Activated CD8-positive, alpha-beta memory T cell treated with anti-CD3 and anti-CD28 coated beads for 36 hours (primary cell): ENCODE measurements at regions not wholly inside any gene's neighbourhood (a gene's known extent, or its start where the extent isn't known, plus 50 kb on each side); places are given as distances from the start of the nearest gene placed in this dataset.
"Not testable (repeated sequence)": the region's sequence is repeated elsewhere in the genome, so short reads cannot be mapped to it uniquely, and the experiment has no call there.

Experiments used
- CTCF ChIA-PET: fragments of 350-600 bp; sonication (Branson Sonifier 250); formaldehyde crosslinking; loops from one replicate; lab custom pipeline; 2021; ENCODE audit warnings: antibody characterized with exemption; lab: Charles Lee
- POLR2A ChIA-PET: fragments of 350-600 bp; sonication (Branson Sonifier 250); formaldehyde crosslinking; loops from one replicate; lab custom pipeline; 2021; ENCODE audit warnings: antibody characterized with exemption; lab: Charles Lee

DNA sequence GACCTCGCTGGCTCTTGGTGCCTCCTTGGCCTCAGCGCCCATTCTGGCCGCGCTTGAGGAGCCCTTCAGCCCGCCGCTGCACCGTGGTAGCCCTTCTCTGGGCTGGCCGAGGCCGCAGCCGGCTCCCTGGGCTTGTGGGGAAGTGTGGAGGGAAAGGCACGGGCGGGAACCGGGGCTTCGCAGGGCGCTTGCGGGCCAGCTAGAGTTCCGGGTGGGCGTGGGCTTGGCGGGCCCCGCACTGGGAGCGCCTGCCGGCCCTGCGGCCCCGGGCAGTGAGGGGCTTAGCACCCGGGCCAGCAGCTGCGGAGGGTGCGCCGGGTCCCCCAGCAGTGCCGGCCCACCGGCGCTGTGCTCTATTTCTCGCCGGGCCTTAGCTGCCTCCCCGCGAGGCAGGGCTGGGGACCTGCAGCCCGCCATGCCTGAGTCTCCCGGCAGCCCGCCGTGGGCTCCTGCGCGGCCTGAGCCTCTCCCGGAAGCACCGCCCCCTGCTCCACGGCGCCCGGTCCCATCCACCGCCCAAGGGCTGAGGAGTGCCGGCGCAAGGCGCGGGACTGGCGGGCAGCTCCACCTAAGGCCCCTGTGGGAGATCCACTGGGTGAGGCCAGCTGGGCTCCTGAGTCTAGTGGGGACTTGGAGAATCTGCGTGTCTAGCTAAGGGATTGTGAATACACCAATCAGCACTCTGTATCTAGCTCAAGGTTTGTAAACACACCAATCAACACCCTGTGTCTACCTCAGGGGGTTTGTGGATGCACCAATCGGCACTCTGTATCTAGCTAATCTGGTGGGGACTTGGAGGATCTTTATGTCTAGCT lies 141.1 kb downstream of the SLCO4C1 start:
- CTCF ChIA-PET, POLR2A ChIA-PET: not testable (repeated sequence)

DNA sequence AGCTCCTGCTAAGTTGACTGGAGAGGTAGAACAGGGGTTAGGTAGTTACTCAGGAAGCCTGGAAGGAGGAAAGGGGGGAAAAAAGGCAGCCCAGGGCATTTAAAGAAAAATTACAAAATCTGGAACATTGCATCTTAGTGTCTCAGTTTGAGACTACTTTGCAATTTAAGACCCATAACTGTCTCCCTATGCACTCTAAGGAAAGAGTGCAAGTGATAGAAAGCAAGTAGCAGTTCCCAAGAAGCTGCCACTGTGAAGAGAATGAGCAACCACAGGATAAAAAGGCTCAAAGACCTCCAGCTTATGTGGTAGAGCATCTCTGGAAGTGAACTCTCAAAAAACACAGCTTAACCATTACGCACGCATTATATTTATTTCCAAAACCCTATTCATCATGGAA lies 141.8 kb downstream of the SLCO4C1 start:
- POLR2A ChIA-PET = no interaction called here
- CTCF ChIA-PET = no interaction called here

DNA sequence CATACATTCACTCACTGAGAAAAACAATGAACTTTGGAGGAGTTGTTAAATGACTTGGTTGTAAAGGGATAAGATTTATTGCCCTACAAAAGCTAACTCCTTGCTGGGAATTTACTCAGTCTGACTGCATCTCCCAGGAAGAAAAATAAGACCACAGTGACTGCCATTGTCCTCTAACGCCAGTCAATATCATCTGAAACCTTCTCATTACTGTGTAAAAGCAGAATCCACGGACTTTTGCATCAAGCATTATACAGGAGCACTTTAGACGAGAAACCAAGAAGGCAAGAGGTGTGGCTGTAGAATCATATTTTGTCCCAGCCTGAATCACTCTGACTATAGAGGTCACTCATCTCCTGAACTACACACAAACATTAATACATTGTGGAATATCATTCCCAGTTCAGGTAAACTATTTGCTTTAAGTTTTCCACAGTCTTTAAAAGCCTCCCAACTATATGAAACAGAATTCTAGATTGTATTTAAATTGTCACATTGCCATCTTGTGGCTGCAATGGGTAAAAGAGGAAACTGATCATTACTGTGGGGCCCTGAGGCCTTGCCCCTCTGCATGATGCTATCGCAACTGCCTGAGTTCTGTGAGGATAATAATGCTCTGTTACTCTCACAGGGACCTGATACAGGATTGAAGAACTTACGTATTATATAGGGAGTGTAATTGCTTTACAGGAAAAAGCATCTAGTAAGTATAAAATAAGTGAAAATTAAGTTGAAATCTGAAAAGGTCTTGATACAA lies 142.9 kb downstream of the SLCO4C1 start:
- ChIA-PET CTCF (no interaction called here), POLR2A (no interaction called here)

DNA sequence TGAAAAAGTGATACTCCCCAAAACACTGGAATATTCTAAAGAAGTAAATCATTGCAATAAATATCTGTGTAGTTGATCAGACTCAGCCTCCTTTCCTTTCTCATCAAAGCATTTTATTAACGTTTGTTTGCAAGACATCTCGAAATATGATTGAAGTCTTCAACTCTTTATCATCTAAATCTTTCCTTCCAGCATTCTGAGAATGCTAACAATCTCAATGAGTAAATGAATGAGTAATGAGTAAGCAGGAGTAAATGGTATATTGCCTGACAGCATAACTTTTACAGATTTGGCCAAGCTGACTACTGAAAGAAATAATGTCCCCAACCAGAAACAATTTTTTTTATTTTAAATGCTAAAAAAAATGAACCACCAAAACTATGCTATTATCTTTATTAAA lies 157.1 kb downstream of the SLCO4C1 start:
- ChIA-PET CTCF (no interaction called here), POLR2A (no interaction called here)

DNA sequence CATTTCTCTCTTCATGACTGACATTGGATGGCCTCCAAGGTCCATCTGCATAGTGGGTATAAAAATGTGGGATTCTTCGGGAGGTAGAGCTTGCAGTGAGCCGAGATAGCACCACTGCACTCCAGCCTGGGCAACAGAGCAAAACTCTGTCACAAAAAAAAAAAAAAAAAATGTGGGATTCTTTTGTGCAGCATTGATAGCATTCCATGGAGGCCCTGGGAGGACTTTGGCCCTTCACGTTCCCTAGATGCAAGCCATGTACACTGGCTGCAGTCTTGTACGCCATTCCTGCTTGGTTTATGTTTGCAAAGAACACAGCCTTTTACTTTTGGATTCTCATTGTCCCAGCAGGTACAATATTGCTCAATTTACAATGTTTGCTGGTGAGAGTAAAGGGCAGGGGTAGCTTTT lies 157.8 kb downstream of the SLCO4C1 start:
- POLR2A ChIA-PET = no interaction called here
- CTCF ChIA-PET = no interaction called here

DNA sequence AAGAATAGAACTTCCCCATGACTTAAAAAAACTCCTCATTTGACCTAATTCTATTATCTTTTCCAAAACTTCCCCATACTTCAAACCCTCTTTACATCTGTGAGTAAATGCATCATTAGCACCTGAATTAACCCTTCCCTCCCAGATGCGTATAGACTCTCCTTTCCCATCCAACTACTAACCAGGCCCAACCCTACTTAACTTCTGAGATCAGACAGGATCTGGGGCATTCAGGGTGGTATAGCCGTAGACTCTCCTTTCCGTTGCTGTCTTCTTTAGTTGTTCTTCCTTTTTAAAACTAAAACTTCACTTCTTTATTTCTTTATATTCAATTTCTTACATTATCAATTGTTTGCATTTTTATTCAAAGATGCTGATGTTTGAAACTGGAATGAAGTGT lies 165.2 kb downstream of the SLCO4C1 start:
- ChIA-PET CTCF (no interaction called here), POLR2A (no interaction called here)

DNA sequence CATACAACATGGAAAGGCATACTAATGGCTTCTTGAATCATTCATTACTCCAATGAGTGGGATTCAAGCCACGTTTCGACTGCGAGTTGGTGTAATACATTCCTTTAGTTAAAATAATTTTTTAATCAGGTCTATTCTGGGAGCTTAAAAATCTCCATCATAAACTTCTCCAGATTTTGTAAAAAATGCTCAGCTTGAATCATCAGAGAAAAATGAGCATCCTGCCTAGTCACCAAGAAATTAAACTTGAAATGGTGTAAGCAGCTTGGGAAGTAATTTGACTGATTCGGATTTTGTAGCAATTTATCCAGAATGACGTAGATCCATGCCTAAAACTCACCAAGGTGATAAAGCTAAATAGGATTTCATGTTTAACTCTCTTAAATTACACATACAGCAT lies 165.7 kb downstream of the SLCO4C1 start:
- CTCF ChIA-PET = no interaction called here
- POLR2A ChIA-PET = no interaction called here

DNA sequence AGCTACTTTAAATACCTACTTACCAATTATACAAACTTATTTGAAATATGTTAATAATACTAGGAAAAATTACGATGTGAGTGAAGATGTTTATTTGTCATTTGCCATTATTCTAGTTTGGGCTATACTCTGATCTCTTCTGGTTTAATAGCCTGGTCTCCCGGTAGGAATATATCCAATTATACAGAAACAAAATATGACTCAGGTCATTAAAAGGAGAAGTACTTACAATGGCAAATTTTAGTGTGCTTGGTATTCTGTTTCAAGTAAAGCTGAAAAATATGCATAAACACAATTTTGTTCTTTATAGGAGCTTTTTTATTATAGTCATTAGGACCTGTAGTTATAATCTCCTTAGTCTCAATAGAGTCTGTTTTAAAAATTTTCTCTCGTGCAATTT lies 176.8 kb downstream of the SLCO4C1 start:
- CTCF ChIA-PET = no interaction called here
- POLR2A ChIA-PET = no interaction called here

DNA sequence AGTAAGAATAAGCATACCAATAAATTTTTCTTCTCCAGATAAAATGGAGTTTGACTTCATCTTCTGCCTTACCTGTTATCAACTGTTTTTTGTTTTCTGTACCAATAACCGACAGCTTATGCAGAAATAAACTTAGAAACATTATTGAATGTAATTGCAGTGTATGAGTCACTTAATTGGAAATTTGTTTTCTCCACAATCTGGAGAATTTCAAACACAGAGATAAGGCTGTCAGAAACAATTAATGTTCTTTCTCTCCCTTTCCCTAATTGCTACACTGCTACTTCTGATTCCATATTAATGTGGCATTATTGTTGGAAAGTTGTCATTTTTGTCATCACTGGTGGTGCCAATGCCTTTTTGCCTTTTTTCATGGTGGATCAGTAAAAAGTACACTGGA lies 180.3 kb downstream of the SLCO4C1 start:
- CTCF ChIA-PET = no interaction called here
- POLR2A ChIA-PET = no interaction called here

DNA sequence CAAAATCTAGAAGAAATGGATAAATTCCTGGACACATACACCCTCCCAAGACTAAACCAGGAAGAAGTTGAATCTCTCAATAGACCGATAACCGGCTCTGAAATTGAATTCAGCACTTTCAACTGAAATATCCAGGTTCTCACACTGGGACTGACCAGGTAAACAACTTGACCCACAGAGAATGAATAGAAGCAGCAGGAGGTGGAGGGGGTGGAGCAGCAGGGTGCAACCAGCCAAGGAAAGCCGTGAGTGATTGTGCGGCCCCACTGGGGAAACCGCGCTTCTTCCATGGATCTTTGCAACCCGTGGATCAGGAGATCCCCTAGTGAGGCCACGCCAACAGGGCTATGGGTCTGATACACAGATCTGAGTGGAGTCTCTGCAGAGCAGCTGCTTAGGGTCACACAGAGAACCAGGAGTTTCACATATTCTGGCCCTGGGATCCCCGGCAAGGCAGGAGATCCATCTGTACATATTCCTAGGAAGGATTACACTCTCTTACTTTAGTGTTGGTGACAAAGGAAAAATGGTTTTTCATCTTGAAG lies 181.5 kb downstream of the SLCO4C1 start:
- POLR2A ChIA-PET = no interaction called here
- CTCF ChIA-PET = no interaction called here

DNA sequence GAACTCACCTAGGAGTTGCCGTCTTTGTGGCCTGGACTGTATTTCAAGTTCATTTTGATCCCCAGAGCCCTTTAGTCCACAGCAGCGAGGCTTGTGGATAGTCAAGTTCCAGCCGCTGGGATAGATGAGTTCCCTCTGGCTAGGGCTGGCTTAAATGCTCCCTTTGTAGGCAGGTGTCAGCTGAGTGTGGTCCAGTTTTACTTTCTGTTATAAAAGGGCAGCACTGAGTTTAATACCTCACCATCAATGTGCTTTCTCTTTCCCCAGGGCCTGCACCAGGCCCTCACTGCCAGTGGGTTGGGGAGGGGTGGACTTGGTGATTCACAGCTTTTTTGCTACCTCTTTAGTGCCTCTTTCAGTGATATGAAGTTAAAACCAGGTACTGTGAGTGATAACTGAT lies 188.2 kb downstream of the SLCO4C1 start:
- CTCF ChIA-PET = no interaction called here
- POLR2A ChIA-PET = no interaction called here

DNA sequence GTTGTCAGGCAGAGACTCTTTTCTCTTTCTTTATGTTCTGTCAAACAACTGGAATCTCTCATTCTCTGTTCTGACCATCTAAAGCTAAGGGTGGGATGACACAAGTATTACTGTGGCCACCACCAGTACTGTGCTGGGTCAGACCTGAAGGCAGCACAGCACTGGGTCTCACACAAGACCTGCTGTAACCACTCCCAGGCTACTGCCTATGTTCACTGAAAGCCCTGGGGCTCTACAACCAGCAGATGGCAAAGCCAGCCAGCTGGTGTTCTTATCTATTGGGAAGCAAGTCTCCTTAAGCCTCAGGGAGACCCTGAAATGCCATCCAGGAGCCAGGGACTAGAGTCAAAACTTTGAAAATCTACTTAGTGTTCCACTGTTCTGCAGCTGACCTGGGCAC lies 189.5 kb downstream of the SLCO4C1 start:
- CTCF ChIA-PET = no interaction called here
- POLR2A ChIA-PET = no interaction called here

DNA sequence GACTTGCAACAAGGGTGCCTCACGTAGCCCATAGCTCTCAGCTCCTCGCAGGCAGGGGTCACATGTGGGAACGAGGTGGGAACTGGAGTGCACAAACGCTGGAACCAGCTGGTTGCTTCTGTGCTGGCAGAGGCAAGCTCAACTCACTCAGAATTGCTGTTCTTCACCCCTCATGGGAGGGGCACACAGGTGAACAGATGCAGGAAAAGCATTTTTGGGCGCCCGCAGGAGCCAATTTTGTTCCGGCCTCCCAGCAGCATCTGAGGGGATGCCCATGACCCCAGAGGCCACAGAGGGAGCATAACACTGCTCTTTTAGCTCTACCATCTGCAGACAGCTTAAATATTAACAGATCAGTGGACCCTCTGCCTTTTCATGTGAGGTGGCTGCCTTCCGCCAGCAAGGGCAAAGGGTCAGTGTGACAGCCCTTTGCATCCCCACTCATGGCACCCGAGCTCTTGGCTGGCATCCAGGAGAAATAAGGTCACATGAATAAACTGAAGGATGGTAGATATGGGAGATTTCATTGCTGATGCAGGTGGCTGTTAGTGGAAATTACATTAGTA lies 196.2 kb downstream of the SLCO4C1 start:
- ChIA-PET POLR2A (no interaction called here), CTCF (no interaction called here)

DNA sequence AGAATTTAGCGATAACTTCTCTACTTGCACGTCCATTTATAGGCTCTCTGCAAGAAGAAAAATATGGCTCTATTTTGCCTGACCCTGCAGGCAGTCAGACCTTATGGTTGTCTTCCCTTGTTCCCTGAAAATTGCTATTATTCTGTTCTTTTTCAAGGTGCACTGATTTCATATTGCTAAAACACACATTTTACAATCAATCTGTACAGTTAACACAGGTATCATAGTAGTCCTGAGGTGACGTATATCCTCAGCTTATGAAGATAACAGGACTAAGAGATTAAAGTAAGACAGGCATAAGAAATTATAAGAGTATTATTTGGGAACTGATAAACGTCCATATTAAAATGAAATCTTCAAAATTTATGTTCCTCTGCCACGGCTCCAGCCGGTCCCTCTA lies 197.0 kb downstream of the SLCO4C1 start:
- CTCF ChIA-PET, POLR2A ChIA-PET: not testable (repeated sequence)

DNA sequence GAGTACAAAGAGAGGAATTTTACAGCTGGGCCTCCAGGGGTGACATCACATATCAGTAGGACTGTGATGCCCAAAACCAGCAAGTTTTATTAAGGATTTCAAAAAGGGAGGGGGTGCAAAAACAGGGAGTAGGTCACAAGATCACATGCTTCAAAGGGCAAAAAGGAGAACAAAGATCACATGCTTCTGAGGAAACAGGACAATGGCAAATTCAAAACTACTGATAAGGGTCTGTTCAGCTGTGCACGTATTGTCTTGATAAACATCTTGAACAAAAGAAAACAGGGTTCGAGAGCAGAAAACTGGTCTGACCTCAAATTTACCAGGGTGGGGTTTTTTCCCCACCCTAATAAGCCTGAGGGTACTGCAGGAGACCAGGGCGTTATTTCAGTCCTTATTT lies 197.5 kb downstream of the SLCO4C1 start:
- CTCF ChIA-PET, POLR2A ChIA-PET: not testable (repeated sequence)

DNA sequence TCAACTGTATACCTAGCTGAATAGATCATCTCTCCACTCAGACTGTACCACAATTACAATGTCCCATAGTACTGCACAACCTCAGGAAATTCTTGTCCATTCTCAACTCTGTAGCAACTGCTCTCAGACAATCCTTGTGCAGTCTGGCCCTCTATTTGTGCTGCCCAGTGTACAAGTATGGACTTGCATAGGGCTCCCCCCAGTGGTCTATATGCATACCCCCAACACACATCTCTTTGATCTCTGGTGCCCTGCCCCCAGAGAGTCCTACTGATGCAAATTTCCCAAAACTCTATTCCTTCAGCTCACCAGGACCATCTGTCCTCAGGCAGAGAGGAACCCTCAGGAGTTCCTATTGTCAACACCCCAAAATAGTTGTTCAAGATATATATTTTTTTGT lies 205.3 kb downstream of the SLCO4C1 start:
- POLR2A ChIA-PET = no interaction called here
- CTCF ChIA-PET = no interaction called here

DNA sequence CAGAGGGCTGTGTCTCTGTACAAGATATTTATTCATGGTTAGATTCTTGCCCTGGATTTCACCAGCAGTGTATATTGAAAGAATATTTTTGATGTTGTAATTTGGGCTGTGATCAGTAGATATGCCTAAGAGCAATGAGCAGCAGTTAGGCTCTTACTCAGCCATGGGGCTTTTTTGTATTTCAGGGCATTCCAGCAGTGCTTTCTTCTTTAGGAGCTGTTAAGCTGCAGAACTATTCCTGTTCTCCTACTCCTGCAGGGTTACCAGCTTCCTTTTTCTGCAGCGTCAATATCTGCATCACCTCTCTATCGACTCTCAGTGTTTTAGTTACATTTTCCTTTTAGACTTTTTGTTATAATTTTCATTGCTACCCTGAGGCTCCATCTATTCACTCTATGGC lies 206.2 kb downstream of the SLCO4C1 start:
- ChIA-PET CTCF (no interaction called here), POLR2A (no interaction called here)

DNA sequence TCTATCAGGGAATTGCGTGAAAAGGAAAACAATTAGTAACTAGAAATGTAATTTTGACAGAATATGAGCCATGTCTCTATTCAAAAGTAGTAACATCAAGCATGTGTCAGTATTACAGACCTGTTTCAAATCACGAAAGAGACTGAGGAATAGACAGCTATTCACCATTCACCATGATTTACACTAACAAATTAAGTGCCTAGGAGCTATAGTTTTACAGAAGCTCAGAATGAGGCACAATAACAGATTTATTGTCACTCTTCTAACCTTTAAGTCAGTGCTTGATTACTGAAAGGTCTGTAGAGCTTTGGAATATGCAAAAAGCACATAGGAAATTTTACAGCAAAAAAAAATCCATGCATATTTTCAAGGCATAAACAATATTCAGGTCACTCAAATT lies 208.2 kb downstream of the SLCO4C1 start:
- POLR2A ChIA-PET = no interaction called here
- CTCF ChIA-PET = no interaction called here

DNA sequence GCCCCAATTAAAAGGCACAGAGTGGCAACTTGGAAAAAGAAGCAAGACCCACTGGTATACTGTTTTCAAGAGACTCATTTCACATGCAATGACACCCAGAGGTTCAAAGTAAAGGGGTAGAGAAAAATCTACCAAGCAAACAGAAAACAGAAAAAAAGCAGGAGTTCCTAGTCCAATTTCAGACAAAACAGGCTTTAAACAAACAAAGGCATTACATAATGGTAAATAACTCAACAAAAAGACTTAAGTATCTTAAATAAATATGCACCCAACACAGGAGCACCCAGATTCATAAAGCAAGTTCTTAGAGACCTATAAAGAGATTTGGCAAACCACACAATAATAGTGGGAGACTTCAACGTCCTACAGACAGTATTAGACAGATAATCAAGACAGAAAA lies 215.8 kb downstream of the SLCO4C1 start:
- POLR2A ChIA-PET = no interaction called here
- CTCF ChIA-PET = no interaction called here

DNA sequence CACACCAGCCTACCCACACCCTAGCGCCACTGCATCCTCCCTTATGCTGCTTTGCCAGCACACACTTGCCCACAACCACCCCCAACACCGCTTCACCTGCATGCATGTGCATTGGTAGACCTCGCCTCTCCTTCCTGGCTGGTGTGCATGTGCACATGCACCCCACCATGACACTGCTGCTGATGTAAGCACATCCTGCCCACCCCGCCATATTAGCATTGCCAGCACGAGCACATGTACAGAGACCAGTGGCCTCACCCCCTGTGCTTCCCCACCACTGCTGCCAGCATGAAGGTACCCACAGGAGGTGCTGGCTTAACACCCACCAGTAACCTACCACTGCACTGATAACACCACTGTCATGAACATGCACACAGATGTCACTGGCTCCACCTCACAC lies 218.2 kb downstream of the SLCO4C1 start:
- ChIA-PET POLR2A (no interaction called here), CTCF (no interaction called here)

DNA sequence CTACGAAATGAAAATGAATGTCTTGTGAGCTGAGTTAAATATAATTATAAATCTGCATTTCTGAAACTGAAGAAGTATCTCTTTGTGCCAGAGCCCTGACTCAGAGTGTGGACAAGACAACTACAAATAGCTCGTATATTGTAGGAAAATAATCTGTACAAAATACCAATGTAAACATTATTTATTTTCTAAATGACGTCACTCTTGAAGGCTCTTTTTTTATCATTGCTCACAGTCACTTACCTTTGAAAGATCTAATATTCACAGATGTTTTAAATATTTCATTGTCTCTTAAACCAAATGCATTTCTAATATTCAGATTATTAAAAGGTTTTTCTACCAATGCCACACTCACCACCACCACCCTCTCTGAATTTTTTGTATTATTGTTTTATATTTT lies 226.1 kb downstream of the SLCO4C1 start:
- ChIA-PET CTCF (no interaction called here), POLR2A (no interaction called here)
